ENCODE measurements at regions not wholly inside any gene's neighbourhood (a gene's known extent, or its start where the extent isn't known, plus 50 kb on each side); places are given as distances from the start of the nearest gene placed in this dataset.
A peak's percentile ranks its signal among the peaks of the same experiment; 100 is the strongest.

DNA sequence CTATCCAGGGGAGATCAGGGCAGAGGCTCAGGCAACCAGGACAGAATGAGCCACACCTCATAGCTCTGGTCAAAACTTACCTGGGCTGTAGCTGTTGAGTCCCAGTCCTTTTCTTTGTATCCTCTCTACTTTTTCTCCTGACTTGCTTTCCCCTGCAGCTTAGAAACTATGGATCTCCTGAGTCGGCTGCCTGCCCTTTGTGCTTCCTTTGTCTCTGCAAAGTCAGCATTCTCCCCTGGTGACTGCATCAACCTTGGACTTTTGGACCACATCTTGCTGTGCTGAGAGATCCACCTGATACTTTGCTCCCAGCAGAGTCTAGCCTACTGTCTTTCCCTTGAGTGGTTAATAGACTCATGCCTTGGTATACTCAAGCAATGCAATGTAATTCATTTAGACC is 353.3 kb downstream of the SIPA1L2 start:
- DNase-seq = no peak

DNA sequence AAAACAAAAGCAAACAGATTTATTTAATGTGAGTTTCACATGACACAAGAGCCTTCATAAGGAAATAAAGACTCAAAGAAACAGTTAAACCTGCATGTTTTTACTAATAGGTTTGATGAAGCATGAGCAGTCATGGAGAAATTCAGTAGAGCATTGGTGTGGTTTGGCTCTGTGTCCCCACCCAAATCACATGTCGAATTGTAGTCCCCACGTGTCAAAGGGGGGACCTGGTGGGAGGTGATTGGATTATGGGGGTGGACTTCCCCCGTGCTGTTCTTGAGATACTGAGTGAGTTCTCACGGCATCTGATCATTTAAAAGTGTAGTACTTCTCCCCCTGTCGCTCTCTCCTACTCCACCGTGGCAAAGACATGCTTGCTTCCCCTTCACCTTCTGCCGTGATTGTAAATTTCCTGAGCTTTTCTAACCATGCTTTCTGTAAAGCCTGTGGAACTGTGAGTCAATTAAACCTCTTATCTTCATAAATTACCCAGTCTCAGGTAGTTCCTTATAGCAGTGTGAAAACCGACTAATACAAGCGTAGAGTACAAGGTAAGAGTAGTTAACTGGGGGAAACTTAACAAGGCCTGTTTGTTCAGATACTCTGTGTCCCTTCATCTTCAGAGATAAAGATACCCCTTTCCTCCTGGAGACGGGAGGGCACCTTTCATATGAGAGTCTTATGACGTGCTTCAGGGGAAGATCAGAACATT is 354.8 kb downstream of the SIPA1L2 start:
- no peak for DNase-seq

DNA sequence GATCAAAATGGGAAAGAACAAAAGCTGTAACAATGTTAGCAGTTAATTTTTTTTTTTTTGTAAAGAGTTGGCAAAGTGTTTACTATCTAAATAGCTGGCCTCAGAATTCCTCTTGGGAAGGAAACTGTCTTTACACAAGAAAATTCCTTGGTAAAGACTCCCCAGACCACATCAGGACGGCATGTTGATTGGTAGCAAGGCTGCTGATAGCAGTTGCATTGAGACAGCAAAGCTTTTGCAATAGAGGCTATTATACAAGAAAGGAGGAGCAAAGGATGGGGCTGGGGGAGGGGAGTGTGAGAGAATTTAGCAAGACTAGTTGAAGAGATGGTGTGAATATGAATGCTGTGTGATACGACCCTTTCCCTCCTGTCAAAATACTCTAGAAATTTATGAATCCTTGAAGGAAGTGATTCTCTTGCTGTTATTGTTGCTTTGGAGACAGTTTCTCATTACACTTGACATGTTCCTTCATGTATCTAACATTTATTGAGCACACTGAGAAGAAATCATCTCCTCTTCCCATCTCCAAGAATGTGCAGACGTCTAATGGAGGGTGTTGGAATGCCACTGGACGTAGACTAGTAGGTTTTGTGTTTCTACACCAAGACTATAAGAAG is 355.6 kb downstream of the SIPA1L2 start:
- DNase-seq = no peak

DNA sequence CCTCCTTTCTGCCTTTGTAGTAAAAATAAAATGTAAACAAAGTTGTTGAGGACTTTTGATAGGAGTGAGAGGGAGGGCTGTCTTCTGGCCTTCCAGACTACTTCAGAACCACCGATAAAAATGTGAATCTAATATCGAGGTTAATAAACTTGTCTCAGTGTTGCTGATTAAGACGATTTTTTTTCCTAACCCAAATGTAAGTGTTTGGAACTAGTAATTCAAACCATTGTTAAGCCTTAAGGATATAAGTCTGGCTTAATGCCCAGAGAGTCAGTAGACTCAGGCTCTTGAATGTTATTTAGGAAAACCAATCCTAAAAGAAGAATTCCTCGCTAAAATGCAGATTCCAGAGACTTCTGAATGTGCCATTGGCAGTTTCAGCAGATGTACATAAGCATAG is 356.9 kb downstream of the SIPA1L2 start:
- no peak for DNase-seq

DNA sequence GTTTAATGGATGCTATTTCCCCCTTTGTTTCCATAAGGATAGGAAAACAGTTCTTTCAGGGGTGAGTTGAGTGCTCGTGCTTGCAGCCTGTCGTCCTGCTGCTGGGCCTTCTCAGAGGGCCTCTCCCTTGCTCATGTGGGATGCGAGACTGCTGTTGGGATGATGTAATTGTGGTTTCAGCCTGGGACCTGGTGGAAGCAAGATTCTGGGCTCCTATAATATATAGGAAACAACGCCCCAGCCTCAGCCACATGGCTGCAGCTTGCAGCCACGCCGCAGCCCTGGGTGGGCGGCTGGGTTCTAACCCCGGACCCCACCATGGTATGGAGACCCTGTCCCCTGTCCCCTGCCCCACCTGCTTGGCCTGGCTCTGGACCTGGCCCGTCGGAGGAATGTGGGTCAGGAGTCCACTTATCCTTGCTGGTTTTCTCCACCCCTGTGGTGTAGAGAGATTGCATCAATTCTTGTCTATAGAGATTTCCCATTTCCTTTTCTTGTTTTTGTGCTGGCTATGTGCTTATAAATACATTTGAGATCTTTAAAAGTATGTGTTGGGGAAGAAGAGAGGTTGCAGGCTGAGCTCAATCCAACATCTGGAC is 357.8 kb downstream of the SIPA1L2 start:
- no peak for DNase-seq

DNA sequence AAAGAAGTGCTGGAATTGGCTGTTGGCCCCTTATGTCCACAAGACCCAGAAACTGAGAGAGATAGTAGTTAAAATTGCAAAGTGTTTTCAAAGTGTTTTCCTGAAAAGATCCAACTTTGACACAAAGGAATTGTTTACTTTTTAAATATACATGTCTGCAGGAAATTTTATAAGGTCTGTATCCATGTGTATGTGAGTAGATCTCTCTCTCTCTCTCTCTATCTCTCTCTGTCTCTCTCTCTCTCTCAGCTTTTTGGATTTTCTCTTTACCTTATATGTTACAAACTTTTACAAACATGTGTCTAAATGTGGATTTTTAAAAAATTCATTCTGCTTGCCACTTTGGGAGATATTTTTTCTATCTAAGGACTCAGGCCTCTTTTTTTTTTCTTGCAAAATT is 358.6 kb downstream of the SIPA1L2 start:
- DNase-seq = no peak

DNA sequence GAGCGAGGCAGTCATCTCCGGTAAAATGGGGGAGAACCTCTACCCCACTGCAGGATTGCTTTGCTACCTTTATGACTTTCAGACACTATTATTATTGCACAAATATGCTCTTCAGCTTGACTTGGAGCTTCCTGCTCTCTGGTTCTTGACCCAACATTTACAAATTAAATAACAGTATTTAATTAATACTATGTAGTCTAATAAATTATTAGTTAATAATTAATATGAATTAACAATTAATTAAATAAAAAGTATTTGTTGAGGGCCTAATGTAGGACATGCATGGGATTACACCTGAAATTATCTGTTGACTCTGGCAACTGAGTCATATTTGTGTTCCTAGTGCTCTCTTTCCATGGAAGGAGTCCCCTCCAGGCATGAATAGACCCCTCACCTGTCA is 359.9 kb downstream of the SIPA1L2 start:
- no peak for DNase-seq

DNA sequence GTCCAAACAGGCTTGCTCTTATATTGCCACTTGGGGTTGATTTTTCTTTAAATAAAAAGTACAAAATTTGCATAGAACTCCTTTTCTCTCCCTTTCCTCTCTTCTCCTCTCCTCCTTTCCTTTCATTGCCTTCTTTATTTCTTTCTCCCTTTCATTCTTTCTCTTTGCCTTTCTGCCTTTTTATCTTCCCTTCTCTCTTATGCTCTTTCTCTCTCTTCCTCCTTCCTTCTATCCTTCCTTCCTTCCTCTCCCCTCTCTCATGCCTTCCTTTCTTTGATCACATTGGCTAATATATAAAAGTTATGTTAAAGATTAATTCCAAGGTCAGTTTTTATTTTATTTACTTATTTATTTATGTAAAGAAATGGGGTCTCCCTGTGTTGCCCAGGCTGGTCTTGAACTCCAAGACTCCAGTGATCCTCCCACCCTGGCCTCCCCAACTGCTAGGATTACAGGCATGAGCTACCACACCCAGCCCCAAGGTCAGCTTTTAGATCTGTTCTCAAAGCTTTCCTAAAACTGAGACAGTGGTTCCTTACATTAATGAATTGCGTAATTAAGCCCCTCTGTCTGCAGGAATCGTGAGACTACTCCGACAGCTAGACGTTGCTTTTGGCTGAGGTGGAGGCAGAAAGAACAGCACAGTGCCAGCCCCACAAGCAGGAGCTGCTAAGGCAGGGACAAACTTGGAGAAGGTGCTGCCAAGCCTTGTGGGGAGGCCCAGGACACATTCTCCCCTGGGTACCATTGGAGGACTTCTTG is 361.9 kb downstream of the SIPA1L2 start:
- DNase-seq = no peak

DNA sequence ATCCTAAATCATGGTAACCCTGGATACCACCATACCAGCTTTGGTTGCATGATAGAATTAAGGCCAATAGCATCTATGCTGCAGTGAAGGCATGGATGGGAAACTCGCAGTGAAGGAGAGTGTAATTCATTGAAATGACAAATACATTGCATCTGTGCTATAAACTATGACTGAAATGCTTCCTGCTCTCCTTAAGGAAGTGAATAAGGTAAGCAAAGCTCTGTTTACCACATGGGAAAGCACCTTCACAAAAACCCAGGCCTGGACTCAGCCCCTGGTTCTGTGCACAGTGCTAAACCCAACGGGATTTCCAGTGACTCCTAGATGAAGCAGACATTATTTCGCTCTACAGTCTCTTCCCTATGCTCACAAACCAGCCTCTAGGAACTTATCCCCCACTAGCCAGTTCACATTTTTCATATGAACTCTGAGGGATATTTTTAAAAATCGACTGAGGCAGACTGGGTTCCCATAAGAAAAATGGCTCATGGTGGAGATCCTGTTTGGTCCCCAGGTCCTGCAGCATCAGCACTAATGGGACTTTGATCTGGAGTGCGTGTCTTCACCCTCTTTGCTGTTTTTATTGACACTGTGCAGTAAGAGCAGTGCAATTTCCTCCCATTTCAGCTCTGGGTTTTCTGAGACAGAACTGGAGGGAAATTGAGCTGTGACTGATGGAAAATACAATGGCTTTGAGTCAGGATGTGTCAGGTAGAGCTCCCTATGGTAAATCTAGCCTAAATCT is 362.7 kb downstream of the SIPA1L2 start:
- no peak for DNase-seq

DNA sequence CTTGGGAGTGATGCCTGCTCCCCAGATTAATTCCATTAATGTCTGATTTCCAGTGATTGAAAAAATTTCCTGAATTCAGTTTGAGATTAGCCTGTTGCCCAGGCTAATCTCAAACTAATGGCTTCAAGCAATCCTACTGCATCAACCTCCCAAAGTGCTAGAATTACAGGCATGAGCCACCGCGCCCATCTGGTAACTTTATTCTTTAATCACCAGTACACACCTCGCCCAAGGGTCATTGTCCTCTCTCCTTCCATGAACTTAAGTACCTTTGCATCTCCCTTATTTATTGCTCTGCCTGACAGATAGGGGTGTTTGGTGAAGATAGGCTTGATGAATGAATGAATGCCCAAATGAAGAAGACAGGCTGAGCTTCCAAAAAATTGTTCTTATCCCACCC is 366.5 kb downstream of the SIPA1L2 start:
- no peak for DNase-seq

DNA sequence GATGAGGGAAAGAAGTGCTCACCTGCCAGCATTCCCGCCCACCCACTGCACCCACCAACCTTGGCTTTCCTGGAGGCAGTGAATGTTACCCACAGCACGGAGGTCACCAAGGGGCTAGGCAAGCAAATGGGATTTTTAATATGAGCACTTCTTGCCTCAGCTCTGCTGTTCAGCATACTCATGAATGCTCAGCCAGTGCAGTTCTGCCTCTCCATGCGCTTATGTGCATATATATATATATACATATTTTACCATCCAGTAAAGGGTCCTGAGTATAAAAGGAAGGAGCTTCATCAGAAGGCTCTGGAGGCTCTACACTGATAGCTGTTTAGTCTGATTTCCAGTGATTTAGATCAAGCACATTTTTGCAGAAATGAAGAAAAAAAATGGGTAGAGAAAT is 366.9 kb downstream of the SIPA1L2 start:
- no peak for DNase-seq

DNA sequence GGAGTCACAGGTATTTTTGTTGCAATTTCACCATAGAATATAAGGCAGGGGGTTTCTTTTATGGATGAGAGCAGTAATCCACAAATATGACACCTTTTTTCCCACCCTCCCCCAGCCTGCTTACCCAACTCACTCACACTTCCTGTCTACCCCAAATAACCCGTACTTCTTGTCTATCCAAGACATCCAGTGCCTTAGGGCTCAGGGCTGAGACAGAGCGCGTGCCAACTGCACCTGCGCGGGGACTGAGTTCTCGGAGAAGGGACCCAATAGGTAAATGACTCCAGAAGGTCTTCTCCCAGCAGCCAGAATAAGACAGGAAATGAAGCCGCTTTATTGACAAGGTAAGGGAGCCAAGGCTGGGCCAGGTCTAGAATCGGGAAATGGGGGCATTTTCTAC is 369.1 kb downstream of the SIPA1L2 start:
- no peak for DNase-seq

DNA sequence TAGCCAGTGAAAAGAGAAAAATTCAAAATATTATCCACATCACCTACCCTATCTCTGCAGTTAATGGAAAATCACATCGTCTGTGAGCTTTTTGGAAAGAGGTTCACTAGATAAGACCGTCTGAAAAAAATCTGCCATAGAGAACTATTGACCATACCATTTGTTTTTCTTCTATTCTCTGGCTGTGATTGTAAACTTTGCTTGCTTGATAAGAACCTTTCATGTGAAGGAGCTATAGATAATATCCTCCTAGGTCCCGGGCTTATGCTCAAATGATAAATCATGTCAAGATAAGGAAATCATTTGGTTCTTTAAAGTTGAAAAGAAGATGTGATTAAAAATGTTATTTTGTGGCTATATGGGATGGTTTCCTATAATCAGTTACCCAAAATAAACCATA is 369.9 kb downstream of the SIPA1L2 start:
- DNase-seq = no peak

DNA sequence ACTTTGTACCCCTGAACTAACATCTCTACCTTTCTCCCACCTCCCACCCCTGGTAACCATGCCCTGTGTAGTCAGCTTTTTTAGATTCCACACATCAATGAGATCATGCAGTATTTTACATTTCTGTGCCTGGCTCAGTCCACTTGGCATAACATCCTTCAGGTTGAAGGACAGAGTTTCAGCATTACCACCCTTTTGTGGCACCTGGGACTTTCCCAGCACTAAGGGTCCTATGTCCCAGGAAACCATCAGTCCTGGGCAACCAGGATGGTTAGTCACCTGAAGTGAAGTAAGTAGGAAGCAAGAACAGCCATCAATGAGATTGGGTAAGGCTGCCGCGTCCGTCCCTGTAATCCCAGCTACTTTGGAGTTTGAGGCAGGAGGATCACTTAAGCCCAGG is 370.6 kb downstream of the SIPA1L2 start:
- no peak for DNase-seq

DNA sequence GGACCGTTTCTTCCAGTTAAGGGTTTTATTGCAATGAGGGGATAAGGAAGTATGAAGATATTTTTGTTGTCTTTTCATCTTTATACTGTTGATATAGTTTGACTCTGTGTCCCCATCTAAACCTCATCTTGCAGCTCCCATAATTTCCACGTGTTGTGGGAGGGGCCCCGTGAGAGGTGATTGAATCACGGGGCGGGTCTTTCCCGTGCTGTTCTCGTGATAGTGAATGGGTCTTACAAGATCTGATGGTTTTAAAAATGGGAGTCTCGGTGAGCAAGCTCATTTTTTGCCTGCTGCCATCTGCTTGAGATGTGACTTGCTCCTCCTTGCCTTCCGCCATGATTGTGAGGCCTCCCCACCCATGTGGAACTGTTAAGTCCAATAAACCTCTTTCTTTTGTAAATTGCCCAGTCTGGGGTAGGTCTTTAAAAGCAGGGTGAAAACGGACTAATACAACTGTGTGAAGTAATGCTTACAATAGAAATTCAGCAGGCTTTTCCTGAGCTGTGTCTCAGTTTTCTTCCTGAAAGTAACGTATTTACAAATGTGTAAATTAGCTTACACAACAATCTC is 377.3 kb downstream of the SIPA1L2 start:
- no peak for DNase-seq

DNA sequence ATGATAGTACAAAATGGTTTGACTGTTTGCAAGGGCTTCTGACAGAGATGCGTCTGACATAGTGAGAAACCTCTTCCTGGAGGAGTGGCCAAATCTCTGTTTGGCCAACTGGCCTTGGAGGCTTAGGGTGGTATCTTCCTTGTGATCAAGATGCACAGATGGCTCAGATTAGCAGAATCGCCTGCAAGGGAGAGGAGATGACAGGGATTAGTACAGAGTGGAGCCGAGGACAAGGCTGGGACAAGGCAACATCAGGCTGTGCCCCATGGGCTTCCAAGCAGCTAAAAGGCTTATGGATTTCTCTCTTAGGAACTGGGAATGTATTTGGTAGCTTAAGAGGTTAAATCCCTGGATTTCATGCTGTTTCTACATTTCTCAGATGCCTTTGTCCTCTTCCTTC is 379.1 kb downstream of the SIPA1L2 start:
- no peak for DNase-seq

DNA sequence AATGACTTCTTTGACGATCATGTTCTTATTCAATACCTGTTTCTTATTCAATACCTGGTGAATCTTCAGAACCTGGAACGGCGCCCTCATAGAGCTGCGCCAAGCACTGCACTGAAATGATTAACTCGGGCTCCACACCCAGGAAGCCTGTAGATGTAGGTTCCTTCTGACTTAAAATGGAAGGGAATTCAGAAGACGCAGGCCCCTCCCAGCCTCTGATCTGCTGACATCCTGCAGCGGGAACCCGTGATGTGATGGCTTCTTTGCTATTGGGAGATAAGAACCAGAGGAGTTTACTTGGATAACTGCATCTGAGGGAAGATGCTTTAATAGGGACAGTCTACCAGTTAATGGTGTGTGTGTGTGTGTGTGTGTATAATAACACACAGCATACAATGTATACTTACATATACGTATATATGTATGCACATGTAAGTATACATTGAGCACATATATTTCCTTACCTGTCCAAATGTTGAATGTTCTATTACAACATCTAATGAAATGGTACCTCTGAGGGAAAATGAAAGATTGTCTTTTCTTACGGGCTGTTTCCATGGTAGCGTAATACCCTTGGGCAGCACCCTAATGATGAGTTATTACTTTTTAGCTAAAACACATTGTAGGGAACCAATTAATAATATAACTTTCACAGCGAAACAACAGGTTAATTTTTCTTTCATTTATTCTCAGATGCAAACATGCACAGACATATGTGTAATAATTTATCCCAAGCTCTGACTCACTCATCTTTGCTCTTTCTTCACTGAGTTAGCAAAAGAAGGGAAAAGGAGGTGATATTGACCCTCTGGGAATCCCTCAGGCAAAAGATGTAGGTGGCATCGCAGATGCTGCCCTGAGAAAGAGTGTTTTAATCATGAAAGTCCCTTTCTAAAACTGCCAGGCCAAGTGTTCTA is 379.8 kb downstream of the SIPA1L2 start:
- no peak for DNase-seq

DNA sequence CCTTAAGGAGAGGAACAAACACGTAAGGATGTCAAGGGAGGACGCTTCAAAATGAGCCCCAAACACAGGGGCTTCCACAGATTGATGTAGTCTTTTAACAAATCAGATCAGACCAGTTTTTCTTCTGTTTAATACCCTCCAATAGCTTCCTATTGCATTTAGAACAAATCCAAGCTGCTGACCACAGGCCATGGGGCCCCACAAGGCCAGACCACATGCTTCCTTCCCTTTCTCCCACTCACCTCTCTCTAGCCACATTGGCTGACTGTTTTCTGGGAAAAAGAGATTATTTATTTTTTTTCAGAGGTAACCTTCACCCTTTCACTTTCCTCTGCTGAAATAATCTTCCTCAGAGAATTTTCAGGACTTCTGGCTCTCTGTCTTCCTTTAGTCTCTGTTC is 380.6 kb downstream of the SIPA1L2 start:
- no peak for DNase-seq

DNA sequence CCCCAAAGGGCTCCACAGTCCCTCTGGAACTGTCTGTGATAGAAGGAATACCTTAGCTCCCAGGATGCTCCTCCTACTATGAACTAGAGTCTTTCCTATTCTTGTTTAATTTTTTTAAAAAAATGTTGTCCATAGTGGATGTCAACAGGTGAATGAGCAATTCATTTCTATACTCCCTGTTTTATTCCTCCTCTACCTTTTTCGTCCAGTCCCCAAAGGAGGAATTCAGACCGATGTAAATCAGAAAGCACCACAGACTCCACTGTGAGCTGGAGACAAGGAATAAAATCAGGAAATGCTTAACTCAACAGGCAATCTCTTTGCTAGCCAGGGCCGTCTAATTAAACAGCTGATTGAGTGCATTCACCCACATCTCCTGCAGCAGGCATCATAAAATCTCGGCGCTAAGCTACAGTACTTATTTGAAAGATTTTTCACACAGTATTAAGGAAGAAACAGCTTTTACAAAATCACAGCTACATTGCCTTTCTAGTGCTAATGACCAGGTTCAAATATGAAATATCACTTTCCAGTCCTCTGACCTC is 381.6 kb downstream of the SIPA1L2 start:
- peak; percentile 46 for DNase-seq

DNA sequence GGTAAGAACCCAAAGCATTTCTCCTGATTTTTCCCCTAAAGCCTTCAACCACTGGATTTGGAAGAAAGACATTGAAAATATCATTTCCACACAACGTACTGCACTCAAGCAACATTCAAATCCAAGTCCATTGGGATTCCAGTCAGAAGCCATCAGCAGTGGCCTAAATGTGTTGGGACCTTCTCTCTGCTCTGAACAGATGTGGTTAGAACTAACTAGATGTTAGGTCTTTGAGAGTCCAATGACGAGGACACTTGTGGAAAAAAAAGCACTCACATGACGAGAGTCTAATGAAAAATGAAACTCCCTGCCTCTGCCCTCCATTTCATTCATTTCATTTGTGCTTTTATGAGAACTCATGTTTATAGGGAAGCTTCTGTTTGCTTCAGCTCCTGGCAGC is 382.3 kb downstream of the SIPA1L2 start:
- DNase-seq = no peak

DNA sequence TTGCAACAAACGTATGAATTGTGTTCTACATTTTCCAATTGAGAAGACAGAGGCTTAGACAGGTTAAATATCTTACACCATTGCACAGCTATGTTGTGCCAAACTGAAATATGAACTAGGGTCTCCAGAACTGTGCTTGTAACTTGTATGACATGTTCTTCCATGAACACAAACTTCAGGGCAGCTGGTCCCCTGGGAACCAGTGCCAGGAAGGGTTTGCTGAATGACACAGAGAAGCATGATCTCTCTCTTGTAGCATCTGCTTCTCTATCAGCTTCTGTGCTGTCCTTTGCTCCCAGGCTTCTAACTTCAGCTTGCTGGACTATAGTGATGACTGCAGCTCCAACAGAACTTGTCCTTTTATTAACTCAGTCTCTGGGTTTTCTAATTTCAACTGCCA is 385.5 kb downstream of the SIPA1L2 start:
- no peak for DNase-seq
